ENCODE measurements at regions not wholly inside any gene's neighbourhood (a gene's known extent, or its start where the extent isn't known, plus 50 kb on each side); places are given as distances from the start of the nearest gene placed in this dataset.
"Not testable (repeated sequence)": the region's sequence is repeated elsewhere in the genome, so short reads cannot be mapped to it uniquely, and the experiment has no call there.

- POLR2A ChIA-PET: interaction anchor here (0.8 kb wide), 1 partner anchor 22 kb away, joined by 3 read pairs; no protein-coding TSS in a partner anchor
- H3K4me1 Mint-ChIP-seq: peaks cover 21% of the 10 kb centered on the region
- H3K27ac Mint-ChIP-seq: peak overlapping the region; percentile 56
- not testable (repeated sequence) for H3K27me3 Mint-ChIP-seq; H3K9me3 Mint-ChIP-seq; DNase-seq; ATAC-seq (ENCODE audit: low read depth)
- peaks cover 14% of the 10 kb centered on the region for H3K36me3 Mint-ChIP-seq
- peak overlapping the region; percentile 53 for H3K4me3 Mint-ChIP-seq
Observed at GRCh38 chr3:153643471-153643870, 477.7 kb upstream of the ARHGEF26 start.

- peaks cover 3% of the 10 kb centered on the region for H3K9me3 Mint-ChIP-seq
- POLR2A ChIA-PET: no interaction called here
- H3K27me3 Mint-ChIP-seq: no peaks in the 10 kb centered on the region
- no peaks in the 10 kb centered on the region for H3K4me1 Mint-ChIP-seq
- no peak overlapping the region for H3K4me3 Mint-ChIP-seq
- DNase-seq (no peak), ATAC-seq (ENCODE audit: low read depth) (no peak)
- H3K27ac Mint-ChIP-seq: no peak overlapping the region
- peaks cover 5% of the 10 kb centered on the region for H3K36me3 Mint-ChIP-seq
Observed at GRCh38 chr3:153649286-153649839, 471.8 kb upstream of the ARHGEF26 start.

- ATAC-seq (ENCODE audit: low read depth) (no peak), DNase-seq (no peak)
- H3K4me3 Mint-ChIP-seq: no peak overlapping the region
- no peaks in the 10 kb centered on the region for H3K27me3 Mint-ChIP-seq
- H3K9me3 Mint-ChIP-seq: peaks cover 3% of the 10 kb centered on the region
- H3K36me3 Mint-ChIP-seq: no peaks in the 10 kb centered on the region
- H3K27ac Mint-ChIP-seq: no peak overlapping the region
- no peaks in the 10 kb centered on the region for H3K4me1 Mint-ChIP-seq
- POLR2A ChIA-PET: no interaction called here
Observed at GRCh38 chr3:153652076-153652475, 469.1 kb upstream of the ARHGEF26 start.

- Mint-ChIP-seq H3K4me3 (no peak overlapping the region), H3K36me3 (no peaks in the 10 kb centered on the region), H3K9me3 (peaks cover 6% of the 10 kb centered on the region), H3K4me1 (no peaks in the 10 kb centered on the region), H3K27me3 (no peaks in the 10 kb centered on the region), H3K27ac (no peak overlapping the region)
- POLR2A ChIA-PET: no interaction called here
- ATAC-seq (ENCODE audit: low read depth): no peak
- DNase-seq: no peak
Observed at GRCh38 chr3:153657046-153657445, 464.1 kb upstream of the ARHGEF26 start.

GRCh38 chr3:153657461-153657860 lies 463.7 kb upstream of the ARHGEF26 start:
- H3K27ac Mint-ChIP-seq: no peak overlapping the region
- H3K4me1 Mint-ChIP-seq: no peaks in the 10 kb centered on the region
- no peak for ATAC-seq (ENCODE audit: low read depth)
- no peak overlapping the region for H3K4me3 Mint-ChIP-seq
- peaks cover 6% of the 10 kb centered on the region for H3K9me3 Mint-ChIP-seq
- no peaks in the 10 kb centered on the region for H3K36me3 Mint-ChIP-seq
- POLR2A ChIA-PET: no interaction called here
- H3K27me3 Mint-ChIP-seq: no peaks in the 10 kb centered on the region
- DNase-seq: no peak

GRCh38 chr3:153658136-153658535 lies 463.1 kb upstream of the ARHGEF26 start:
- H3K4me3 Mint-ChIP-seq: no peak overlapping the region
- DNase-seq: no peak
- ATAC-seq (ENCODE audit: low read depth): no peak
- H3K4me1 Mint-ChIP-seq: no peaks in the 10 kb centered on the region
- no peak overlapping the region for H3K27ac Mint-ChIP-seq
- no peaks in the 10 kb centered on the region for H3K36me3 Mint-ChIP-seq
- POLR2A ChIA-PET: no interaction called here
- peaks cover 6% of the 10 kb centered on the region for H3K9me3 Mint-ChIP-seq
- H3K27me3 Mint-ChIP-seq: no peaks in the 10 kb centered on the region

GRCh38 chr3:153666991-153667740 lies 454.0 kb upstream of the ARHGEF26 start:
- POLR2A ChIA-PET: no interaction called here
- DNase-seq (no peak), ATAC-seq (ENCODE audit: low read depth) (no peak)
- peaks cover 4% of the 10 kb centered on the region for H3K9me3 Mint-ChIP-seq
- no peaks in the 10 kb centered on the region for H3K36me3 Mint-ChIP-seq
- no peaks in the 10 kb centered on the region for H3K4me1 Mint-ChIP-seq
- H3K27ac Mint-ChIP-seq: no peak overlapping the region
- peaks cover 4% of the 10 kb centered on the region for H3K27me3 Mint-ChIP-seq
- H3K4me3 Mint-ChIP-seq: no peak overlapping the region

GRCh38 chr3:153669527-153669926 lies 451.7 kb upstream of the ARHGEF26 start:
- peaks cover 4% of the 10 kb centered on the region for H3K9me3 Mint-ChIP-seq
- no peak for ATAC-seq (ENCODE audit: low read depth)
- H3K4me3 Mint-ChIP-seq: no peak overlapping the region
- no peak for DNase-seq
- no peak overlapping the region for H3K27ac Mint-ChIP-seq
- peaks cover 3% of the 10 kb centered on the region for H3K4me1 Mint-ChIP-seq
- H3K27me3 Mint-ChIP-seq: peaks cover 4% of the 10 kb centered on the region
- H3K36me3 Mint-ChIP-seq: no peaks in the 10 kb centered on the region
- POLR2A ChIA-PET: no interaction called here

GRCh38 chr3:153670577-153670976 lies 450.6 kb upstream of the ARHGEF26 start:
- Mint-ChIP-seq H3K9me3 (peaks cover 4% of the 10 kb centered on the region), H3K4me3 (no peak overlapping the region), H3K27me3 (peaks cover 4% of the 10 kb centered on the region), H3K27ac (no peak overlapping the region), H3K4me1 (peaks cover 3% of the 10 kb centered on the region), H3K36me3 (no peaks in the 10 kb centered on the region)
- no peak for DNase-seq
- ATAC-seq (ENCODE audit: low read depth): no peak
- POLR2A ChIA-PET: no interaction called here

GRCh38 chr3:153673853-153674252 lies 447.3 kb upstream of the ARHGEF26 start:
- H3K4me1 Mint-ChIP-seq: peaks cover 3% of the 10 kb centered on the region
- no peak overlapping the region for H3K27ac Mint-ChIP-seq
- H3K27me3 Mint-ChIP-seq: peaks cover 4% of the 10 kb centered on the region
- no peak for DNase-seq
- ATAC-seq (ENCODE audit: low read depth): no peak
- POLR2A ChIA-PET: no interaction called here
- H3K4me3 Mint-ChIP-seq: no peak overlapping the region
- H3K9me3 Mint-ChIP-seq: peaks cover 4% of the 10 kb centered on the region
- no peaks in the 10 kb centered on the region for H3K36me3 Mint-ChIP-seq

- no peak for ATAC-seq (ENCODE audit: low read depth)
- Mint-ChIP-seq H3K9me3 (peaks cover 2% of the 10 kb centered on the region), H3K36me3 (no peaks in the 10 kb centered on the region), H3K27ac (no peak overlapping the region), H3K4me3 (no peak overlapping the region), H3K27me3 (no peaks in the 10 kb centered on the region), H3K4me1 (peaks cover 6% of the 10 kb centered on the region)
- DNase-seq: no peak
- POLR2A ChIA-PET: no interaction called here
Observed at GRCh38 chr3:153679714-153680113, 441.5 kb upstream of the ARHGEF26 start.

GRCh38 chr3:153680526-153680925 lies 440.7 kb upstream of the ARHGEF26 start:
- no peaks in the 10 kb centered on the region for H3K36me3 Mint-ChIP-seq
- H3K27ac Mint-ChIP-seq: no peak overlapping the region
- ATAC-seq (ENCODE audit: low read depth) (peak; percentile 56), DNase-seq (no peak)
- H3K4me1 Mint-ChIP-seq: peaks cover 6% of the 10 kb centered on the region
- POLR2A ChIA-PET: no interaction called here
- no peak overlapping the region for H3K4me3 Mint-ChIP-seq
- peaks cover 2% of the 10 kb centered on the region for H3K9me3 Mint-ChIP-seq
- no peaks in the 10 kb centered on the region for H3K27me3 Mint-ChIP-seq

GRCh38 chr3:153681057-153681456 lies 440.1 kb upstream of the ARHGEF26 start:
- Mint-ChIP-seq H3K27ac (no peak overlapping the region), H3K4me3 (no peak overlapping the region), H3K4me1 (peaks cover 6% of the 10 kb centered on the region), H3K9me3 (peaks cover 2% of the 10 kb centered on the region), H3K27me3 (no peaks in the 10 kb centered on the region), H3K36me3 (no peaks in the 10 kb centered on the region)
- no peak for ATAC-seq (ENCODE audit: low read depth)
- POLR2A ChIA-PET: no interaction called here
- DNase-seq: no peak

- peaks cover 1% of the 10 kb centered on the region for H3K27me3 Mint-ChIP-seq
- no peak overlapping the region for H3K27ac Mint-ChIP-seq
- DNase-seq (no peak), ATAC-seq (ENCODE audit: low read depth) (no peak)
- H3K9me3 Mint-ChIP-seq: no peaks in the 10 kb centered on the region
- POLR2A ChIA-PET: no interaction called here
- no peaks in the 10 kb centered on the region for H3K4me1 Mint-ChIP-seq
- H3K4me3 Mint-ChIP-seq: no peak overlapping the region
- no peaks in the 10 kb centered on the region for H3K36me3 Mint-ChIP-seq
Observed at GRCh38 chr3:153688301-153689120, 432.7 kb upstream of the ARHGEF26 start.
